Mammary epithelial cell (primary cell): ENCODE measurements at regions not wholly inside any gene's neighbourhood (a gene's known extent, or its start where the extent isn't known, plus 50 kb on each side); places are given as distances from the start of the nearest gene placed in this dataset.

Source experiments
- CTCF ChIP-seq, 2 donors: IDR thresholded peaks in 1 of 2; conservative IDR thresholded peaks in 1 of 2; 2 replicates each; pipeline ENCODE4 v1.5.1; 2011 to 2012; ENCODE audit warnings: inconsistent platforms in 2 of 2, low read length in 2 of 2, mild to moderate bottlenecking in 2 of 2, control low read depth in 1 of 2, low read depth in 1 of 2; ENCODE audit not compliant: insufficient read depth in 1 of 2; ENCODE audit errors: extremely low read depth in 1 of 2
- EZH2 ChIP-seq: IDR thresholded peaks from 2 replicates; pipeline ENCODE4 v1.6.1; 2012; ENCODE audit warnings: low read length, inconsistent platforms, borderline replicate concordance

- TF ChIP-seq CTCF (conservative IDR thresholded peaks at IDR 0.05 in 1 of 2, IDR thresholded peaks at IDR 0.05 in 1 of 2; ENCODE audit: extremely low read depth in 1 of 2, insufficient read depth in 1 of 2, low read depth in 1 of 2, low read length in 2 of 2): no peak
- no peak for TF ChIP-seq EZH2
These were observed 73.9 kb upstream of the MFGE8 start for GRCh38 chr15:88986949-88987590.
